ENCODE measurements at regions not wholly inside any gene's neighbourhood (a gene's known extent, or its start where the extent isn't known, plus 50 kb on each side); places are given as distances from the start of the nearest gene placed in this dataset.
"Not testable (repeated sequence)": the region's sequence is repeated elsewhere in the genome, so short reads cannot be mapped to it uniquely, and the experiment has no call there.

DNA sequence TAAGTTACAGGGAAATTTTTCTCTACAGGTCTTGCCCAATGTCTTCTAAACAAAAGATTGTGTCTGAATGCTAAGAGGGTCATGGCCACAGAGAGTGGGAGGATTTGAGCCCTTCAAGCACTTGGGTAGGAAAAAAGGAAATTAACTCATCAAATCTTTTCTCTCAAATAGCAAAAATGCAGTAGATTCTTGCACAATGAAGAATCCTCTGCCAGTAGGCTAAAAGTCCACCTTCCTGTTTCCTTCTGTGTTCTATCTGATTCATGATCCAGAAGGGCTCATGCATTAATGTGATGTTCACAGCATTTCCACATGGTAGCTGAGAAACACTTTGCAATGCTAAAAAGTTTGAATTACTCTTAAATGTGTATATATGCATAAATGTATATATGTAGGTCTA lies 177.1 kb downstream of the CD47 start:
- H3K4me3 ChIP-seq = no peak overlapping the region

DNA sequence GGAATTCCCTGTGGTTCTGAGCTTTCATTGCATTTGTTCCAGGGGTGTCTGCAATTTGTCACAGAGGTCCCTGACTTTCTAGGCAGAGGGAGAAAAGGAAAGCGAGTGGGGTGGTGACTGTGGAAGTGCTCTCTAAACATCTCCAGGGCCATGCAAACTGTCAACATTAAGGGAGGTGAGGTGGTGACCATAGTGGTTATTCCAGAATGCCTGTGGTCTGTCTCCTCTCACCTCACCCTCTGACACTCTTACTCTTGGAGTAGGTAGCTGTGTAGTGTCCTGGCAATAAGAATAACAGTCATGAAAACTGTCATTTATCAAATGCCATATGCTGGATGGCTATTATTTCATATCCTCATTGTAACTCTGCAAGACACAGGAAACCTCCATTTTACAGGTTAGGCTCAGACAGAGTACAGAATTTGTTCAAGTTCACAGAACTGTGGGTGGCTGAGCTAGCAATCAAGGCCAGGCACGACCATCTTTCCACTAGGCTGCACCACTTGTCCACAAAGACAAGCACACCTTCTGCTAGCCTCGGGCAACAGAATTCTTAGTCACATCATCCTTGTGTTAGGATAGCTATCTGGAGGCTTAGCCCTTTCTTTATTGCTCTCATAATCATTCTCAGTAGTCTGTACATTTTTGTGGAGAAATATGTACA lies 179.4 kb downstream of the CD47 start:
- no peak overlapping the region for H3K27ac ChIP-seq
- H3K4me3 ChIP-seq = no peak overlapping the region

More for the DNA sequence above, 177.1 kb downstream of the CD47 start:
- no peak overlapping the region for H3K27ac ChIP-seq

DNA sequence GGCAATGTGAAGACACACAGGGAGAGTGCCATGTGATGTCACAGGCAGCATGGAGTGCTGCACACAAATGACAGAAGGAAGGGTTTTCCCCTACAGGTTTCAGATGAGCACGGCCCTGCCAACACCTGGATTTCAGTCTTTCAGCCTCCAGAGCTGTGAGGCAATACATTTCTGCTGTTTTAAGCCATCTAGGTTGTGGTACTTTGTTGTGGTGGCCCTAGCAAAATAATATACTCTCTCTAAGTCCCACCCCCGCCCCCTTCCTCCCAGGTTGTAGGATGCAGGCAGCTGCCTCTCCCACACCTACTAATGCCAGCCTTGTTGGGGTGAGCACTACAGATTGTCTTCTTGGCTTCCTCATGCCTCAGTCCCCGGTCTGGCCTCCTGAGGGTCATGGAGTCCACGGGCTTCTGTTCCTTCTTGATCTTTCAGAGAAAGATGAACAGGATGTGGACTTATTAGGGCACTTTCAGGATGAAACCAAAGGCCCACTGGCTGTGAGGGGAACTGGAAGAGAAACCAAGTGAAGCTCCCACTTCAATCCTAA lies 180.0 kb downstream of the CD47 start:
- no peak overlapping the region for H3K27ac ChIP-seq
- H3K4me3 ChIP-seq = no peak overlapping the region

DNA sequence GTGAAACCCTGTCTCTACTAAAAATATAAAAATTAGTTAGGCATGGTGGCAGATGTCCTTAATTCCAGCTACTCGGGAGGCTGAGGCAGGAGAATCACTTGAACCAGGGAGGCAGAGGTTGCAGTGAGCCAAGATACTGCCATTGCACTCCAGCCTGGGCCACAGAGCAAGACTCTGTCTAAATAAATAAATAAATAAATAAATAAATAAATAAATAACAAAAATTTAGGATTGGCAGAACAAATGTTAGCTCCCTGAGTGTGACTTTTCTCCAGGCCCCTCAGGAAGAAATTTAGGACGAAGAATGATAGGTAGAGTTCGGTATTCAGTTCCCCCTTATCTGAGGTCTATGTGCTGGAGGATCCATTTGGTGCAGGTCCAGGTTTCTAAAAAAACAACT lies 181.2 kb downstream of the CD47 start:
- not testable (repeated sequence) for H3K27ac ChIP-seq, H3K4me3 ChIP-seq

DNA sequence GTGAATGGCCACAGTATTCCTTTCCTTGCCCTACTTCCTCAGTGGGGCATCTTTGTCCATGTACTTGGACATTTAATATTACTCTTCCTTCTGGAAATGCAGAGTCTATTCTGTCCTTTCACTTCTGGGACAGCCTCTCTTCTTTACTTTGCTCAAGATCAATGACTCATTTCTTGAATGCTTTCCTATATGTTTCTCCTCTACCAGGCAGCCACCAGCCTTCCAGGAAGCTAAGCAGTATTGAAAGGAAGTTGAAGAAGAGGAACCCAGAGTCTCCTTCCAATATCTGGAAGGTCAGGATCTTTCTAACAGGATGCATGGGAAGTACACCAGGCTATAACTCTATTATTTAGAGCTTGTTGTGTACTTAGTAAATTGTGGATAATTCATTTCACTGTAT lies 182.8 kb downstream of the CD47 start:
- Histone ChIP-seq H3K27ac (no peak overlapping the region), H3K4me3 (no peak overlapping the region)

DNA sequence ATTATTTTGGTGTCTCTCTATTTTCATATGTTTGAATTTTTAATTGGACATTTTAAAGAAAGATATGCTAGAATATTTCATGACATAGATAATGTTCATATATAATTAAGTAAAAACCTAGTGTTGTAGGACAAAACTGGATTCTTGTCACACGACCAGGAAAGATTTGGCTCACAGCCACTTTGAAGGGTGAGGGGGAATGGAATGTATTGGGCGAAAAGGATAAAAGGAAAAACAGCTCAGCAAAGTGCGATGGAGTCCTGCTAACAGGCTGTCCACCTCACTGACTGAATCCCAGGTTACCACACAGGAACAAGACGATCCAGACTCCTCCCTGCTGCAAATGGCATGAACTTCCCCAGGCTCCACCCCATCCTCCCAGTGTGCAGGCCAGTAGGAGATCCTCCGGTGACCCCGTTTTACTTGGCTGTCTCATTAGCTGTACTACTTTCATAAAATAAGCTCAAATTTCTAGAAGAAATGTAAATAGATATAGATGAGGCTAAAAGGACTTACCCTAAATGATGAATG lies 186.2 kb downstream of the CD47 start:
- H3K4me3 ChIP-seq = no peak overlapping the region
- H3K27ac ChIP-seq = no peak overlapping the region

DNA sequence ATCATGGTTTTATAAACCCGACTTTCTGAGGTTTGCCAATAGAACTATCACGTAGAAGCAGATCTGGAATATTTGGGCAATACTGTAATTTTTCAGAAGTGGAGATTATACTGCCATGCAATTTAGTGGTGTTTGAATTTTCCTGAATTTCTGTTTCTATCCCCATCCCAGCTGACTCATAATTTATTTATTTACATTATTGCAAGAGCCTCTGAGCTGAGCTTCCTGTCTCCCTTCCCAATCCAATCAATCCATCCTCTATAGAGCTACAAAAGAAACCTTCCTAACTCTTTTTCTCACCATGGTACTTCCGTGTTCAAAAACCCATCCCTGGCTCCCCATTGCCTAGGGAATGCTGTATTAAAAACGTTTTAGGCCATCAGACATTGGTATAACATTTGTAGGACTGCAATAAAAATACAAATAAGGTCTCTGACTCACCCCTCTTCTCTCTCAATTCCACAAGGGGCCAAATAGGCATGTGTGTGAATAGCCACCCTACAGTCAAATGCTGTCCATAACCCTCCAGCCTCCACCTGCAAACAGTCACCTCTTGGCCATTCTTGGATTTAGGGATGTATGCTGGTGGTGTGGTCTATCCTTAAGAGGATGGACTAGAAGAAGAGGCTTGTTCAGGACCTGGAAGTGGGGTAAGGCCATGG lies 190.7 kb downstream of the CD47 start:
- no peak overlapping the region for H3K27ac ChIP-seq
- no peak overlapping the region for H3K4me3 ChIP-seq

DNA sequence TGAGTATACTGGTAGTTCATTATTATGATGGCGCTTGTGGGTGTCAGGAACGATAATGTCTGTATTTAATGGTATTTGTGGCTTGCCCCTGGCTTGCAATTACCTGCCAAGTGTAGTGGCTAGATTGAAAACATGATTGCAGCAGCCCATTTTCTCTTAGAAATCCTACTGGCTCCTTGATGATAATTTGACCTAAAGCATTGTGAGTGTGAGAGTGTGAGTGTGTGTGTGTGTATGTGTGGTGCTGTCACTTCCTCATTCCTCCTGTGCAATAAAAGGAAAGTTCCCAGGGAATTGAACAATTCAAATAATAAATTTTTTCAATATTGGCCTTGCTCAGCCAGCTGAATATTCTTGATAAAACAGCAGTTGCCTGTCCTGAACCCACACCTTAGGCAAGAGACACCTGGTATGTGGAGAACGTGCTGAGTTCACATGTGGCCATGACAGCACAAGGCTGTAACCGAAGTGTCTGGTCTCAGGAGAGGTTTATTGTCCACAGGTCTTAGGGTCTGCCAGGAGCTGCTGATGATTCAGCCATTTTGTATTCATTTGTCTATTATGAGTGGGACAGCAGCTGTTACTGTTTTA lies 193.3 kb downstream of the CD47 start:
- no peak overlapping the region for H3K27ac ChIP-seq
- H3K4me3 ChIP-seq = no peak overlapping the region

DNA sequence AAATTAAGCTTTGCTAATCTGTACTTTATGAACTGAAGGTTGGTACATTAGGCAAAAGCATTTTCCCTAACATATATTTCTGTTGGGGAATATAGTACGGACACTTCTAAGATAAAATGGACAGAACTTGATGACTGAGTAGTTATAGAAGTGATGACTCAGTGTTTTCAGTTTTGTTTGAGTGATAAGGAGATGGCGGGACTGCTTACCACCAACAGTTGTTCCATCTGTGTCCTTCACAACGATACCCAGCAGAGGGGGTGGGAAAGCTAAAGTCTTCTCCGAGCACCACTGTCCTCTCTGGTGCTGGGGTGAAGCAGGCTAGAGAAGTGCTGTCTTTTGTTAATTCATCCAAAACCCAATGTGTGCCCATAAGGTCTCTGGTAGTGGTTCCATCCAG lies 195.8 kb downstream of the CD47 start:
- no peak overlapping the region for H3K4me3 ChIP-seq

DNA sequence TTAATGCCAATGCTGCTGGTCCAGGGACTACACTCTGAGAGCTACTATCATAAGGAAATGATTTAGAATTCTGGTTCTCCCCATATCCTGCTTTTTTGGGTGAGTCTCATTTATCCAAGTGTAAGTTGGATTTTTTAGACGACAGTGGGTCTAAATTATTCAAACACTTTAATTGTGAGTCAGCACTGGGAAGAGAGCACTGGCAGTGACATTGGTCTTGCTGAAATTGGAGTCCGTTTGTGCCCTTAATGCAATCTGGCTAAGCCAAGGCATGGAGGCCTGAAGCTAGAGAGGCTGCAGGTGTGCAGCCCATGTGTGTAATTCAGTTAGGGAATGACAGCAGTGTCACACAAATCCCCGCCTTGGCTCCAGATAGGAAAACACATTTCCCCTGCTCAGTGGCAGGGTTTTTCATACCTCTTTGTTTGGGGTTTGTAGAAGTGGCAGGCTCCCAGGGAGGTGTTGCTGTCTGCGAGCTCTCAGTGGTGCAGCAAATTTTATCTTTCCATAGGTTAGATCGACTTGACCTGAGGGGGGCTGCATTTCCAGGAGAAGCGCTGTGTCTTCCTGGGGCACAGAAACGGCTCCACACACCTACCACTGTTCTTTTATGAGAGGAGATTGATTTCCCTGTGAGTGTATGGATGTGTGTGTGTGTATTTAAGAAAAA lies 197.7 kb downstream of the CD47 start:
- H3K27ac ChIP-seq = no peak overlapping the region
- H3K4me3 ChIP-seq = no peak overlapping the region

More for the DNA sequence above, 195.8 kb downstream of the CD47 start:
- H3K27ac ChIP-seq = no peak overlapping the region

DNA sequence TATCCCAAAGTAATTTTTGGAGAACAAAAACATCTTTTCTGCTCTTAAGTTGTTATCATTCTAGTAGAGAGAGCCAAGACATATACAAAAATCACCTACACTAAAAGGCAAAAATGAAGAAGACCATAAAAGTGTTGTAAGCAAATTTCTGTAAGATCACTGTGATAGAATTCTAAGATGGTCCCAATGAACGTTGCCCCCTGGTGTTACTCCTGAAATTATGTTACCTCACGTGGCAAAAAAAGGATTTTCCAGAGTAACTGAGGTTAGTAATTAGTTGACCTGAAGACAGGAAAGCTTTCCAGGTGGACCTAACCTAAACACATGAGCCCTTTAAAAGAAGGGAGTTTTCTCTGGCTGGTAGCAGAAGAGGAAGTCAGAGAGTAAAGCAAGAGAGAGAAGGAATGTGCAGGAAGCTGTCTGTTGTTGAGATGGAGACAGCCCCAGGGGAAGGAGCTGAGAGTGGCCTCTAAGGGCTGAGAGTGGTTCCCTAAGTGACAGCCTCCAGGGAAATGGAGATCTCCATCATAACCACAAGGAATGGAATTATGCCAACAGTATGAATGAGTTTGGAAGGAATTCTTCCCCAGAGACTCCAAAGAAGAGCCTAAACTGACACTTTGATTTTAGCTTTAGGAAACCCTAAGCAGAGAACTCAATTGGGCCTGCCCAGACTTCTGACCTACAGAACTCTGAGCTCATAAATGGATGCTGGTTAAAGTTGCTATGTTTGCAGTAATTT lies 205.9 kb downstream of the CD47 start:
- H3K27ac ChIP-seq = no peak overlapping the region

DNA sequence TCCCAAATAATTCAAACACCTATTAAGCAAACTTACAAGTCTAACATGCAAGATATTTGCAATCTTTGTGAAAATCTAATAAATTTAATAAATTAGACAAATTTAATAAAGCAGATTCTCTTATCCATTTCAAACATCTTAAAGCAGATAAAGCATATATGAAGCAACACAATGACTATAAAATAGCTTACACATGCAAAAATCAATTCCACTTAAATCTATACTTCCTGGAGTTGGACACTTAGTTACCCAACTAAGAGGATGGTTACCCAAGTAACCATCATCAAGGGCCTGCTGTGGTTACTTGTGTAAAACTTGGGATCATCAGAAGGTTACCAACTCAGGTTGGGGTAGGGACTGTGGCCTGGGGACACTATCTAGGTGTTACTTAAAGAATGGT lies 206.8 kb downstream of the CD47 start:
- Histone ChIP-seq H3K27ac (no peak overlapping the region), H3K4me3 (no peak overlapping the region)

More for the DNA sequence above, 205.9 kb downstream of the CD47 start:
- H3K4me3 ChIP-seq = no peak overlapping the region

DNA sequence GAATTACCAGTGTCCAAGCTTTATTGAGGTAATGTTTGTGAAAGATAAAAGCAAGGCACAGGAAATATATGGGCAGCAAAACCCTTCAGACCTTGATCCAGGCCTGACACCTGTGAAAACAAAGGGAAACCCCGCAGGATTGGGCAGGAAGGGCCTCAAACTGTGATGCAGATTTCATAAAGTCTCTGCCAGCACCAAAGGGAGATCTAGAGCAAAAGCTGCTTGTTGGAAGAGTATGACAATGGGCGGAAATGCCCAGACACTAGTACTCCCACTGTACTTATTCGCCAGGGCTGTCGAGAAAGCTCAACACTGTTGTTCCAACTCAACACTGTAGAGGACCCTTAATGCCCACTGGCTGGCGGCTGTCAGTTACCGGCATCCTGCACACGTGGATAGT lies 207.9 kb downstream of the CD47 start:
- Histone ChIP-seq H3K27ac (no peak overlapping the region), H3K4me3 (no peak overlapping the region)

DNA sequence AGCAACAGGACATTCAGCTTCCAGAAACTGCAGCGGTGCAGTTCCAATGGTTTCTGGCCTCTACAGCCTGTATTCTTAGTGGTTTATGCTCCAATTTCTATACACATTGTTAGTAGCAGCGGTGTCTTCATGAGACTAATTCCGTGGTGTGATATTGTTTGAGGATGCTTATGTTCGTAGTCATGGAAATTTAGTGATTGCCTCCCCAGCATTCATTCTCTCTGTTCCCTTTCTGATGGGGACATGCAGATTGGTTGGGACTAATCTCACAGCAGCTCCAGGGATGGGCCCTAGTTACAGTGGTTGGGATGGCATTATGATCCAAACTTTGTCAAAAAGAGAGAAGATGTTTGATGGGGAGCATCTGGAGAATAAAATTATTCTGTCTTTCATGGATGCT lies 208.6 kb downstream of the CD47 start:
- no peak overlapping the region for H3K27ac ChIP-seq
- H3K4me3 ChIP-seq = no peak overlapping the region

DNA sequence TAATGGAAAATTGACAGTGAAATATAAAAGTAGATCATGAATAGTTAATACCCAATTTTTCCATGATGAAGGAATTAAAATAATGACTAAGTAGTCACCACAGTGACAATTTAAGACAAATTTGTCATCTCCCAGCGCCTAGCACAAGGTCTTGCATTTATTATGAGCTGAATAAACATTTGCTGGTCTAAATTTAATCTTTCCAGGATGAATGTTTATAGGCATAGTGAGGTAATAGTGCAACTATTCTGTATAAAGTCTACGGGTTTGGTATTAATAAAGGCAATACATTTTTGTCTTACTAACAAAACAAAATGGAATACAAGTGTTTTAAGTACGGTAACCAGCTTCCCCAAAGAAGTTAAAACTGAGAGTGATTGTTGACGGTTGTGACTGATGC lies 209.3 kb downstream of the CD47 start:
- no peak overlapping the region for H3K27ac ChIP-seq
- H3K4me3 ChIP-seq = no peak overlapping the region

DNA sequence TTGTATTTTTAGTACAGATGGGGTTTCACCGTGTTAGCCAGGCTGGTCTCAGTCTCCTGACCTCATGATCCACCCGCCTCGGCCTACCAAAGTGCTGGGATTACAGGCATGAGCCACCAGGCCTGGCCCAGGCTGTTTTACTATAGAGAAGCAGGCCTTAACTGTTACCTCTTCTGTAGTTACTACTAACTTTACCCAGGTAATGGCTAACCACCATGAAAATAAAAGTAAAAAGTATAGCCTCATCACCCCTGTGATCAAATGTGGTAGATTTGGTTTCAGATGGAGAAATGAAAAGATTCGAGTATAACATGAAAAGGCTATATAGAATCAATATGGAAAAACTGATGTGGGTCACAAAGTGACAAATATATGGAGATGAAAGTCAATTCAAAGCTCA lies 210.1 kb downstream of the CD47 start:
- H3K27ac ChIP-seq = no peak overlapping the region
- no peak overlapping the region for H3K4me3 ChIP-seq

DNA sequence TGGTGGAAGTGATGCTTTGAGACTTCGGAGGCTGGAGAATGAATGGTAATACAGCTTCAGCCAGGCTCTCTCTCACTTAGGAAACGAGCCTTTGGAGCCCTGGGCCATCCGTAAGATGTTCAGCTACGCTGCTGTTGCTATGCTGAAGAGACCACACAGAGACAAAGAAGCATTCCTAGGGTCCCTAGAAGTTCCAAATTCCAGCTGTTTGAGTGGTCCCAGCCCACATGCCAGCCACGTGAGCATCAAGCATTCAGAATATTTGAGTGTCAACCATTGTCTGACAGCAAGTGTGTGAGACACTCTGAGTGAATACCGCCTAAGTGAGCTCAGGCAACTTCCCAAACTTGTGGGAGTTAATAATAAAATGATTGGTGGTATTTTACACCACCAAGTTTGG lies 212.9 kb downstream of the CD47 start:
- Histone ChIP-seq H3K27ac (no peak overlapping the region), H3K4me3 (no peak overlapping the region)

DNA sequence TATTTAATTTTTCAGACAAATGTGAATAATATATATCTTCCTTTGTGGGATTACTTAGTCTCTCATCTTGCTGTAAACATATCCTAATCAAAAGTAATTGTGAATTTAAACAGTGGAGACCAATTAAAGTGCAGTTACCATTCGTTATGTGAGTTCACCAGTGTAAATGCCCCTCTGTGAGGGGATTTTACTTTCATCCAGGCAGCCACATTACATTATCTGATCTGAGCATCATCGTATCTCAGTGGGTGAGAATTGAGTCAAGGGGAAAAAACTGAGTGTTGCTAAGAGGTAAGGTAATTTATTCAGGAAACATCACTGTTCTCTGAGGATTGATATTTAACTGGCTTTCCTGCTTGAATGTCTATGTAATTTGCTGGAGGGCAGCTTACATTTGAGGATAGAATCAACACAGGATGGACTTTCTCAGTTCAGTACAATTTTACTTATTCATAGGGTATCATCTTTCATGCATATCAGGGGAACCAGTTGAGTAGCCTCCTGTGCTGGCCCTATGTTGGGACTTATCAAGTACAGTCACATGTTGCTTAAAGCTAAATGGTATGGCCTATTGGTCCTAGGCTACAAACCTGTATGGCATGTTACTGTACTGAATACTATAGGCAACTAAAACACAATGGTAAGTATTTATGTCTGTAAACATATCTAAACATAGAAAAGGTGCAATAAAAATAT lies 219.7 kb downstream of the CD47 start:
- H3K27ac ChIP-seq = no peak overlapping the region
- no peak overlapping the region for H3K4me3 ChIP-seq

DNA sequence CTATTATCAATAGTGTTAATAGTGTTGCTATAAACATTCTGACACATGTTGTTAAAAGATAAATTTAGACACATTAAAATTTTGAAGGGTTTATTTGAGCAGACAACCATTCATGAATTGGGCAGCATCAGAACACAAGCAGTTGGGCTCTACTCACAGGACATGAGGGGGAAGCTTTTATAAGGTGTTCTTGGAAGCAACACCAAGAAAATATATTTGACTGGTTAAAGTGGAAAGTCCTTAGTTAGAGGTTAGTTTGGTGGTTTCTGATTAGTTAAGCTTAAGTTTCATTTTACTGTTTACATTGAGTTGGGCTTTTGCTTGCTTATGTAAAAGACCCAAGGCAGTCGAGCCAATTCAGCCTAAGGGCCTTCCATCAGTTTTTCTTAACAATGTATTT lies 220.7 kb downstream of the CD47 start:
- H3K4me3 ChIP-seq = no peak overlapping the region
- H3K27ac ChIP-seq = no peak overlapping the region
